ENCODE measurements at regions not wholly inside any gene's neighbourhood (a gene's known extent, or its start where the extent isn't known, plus 50 kb on each side); places are given as distances from the start of the nearest gene placed in this dataset.

DNA sequence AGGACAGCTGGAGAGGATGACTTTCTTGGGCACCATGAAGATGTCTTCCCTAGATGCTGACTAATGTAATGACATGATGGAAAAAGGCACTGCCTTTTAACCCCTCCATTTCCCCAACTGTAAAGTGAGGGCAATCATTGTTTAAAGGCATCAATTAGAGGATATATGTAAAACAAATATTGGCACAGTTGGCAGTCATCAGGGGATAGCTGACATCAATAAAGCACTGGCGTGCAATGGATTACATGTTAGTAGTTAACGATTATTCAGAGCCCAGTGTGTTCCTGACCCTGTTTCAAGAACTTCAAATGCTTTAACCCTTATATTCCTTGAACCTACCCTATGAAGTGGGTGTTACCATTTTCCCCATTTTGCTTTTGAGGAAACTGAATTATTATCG is 100.7 kb downstream of the TMEM114 start:
- no peak for DNase-seq
- Histone ChIP-seq H3K27me3 (replicated peaks; ENCODE audit: control insufficient read depth, insufficient read depth, low read length) (no peaks in the 10 kb centered on the region), H3K9me3 (no peaks in the 10 kb centered on the region), H3K4me1 (no peaks in the 10 kb centered on the region), H3K4me3 (ENCODE audit: low read depth, low read length) (no peak overlapping the region), H3K36me3 (ENCODE audit: control insufficient read depth, insufficient read depth, low read length) (no peaks in the 10 kb centered on the region)
- Mint-ChIP-seq H3K9me3 (ENCODE audit: unreplicated experiment) (no peaks in the 10 kb centered on the region), H3K4me1 (ENCODE audit: low read depth, unreplicated experiment) (no peaks in the 10 kb centered on the region), H3K4me3 (ENCODE audit: unreplicated experiment) (no peak overlapping the region), H3K27ac (ENCODE audit: unreplicated experiment) (no peak overlapping the region), H3K36me3 (ENCODE audit: insufficient read depth, unreplicated experiment) (no peaks in the 10 kb centered on the region), H3K27me3 (ENCODE audit: insufficient read depth, unreplicated experiment) (peaks cover 11% of the 10 kb centered on the region)
- intact Hi-C loops (cut with micrococcal nuclease; ENCODE audit: unreplicated experiment) = no loop called here
- TF ChIP-seq, protein P1, sequence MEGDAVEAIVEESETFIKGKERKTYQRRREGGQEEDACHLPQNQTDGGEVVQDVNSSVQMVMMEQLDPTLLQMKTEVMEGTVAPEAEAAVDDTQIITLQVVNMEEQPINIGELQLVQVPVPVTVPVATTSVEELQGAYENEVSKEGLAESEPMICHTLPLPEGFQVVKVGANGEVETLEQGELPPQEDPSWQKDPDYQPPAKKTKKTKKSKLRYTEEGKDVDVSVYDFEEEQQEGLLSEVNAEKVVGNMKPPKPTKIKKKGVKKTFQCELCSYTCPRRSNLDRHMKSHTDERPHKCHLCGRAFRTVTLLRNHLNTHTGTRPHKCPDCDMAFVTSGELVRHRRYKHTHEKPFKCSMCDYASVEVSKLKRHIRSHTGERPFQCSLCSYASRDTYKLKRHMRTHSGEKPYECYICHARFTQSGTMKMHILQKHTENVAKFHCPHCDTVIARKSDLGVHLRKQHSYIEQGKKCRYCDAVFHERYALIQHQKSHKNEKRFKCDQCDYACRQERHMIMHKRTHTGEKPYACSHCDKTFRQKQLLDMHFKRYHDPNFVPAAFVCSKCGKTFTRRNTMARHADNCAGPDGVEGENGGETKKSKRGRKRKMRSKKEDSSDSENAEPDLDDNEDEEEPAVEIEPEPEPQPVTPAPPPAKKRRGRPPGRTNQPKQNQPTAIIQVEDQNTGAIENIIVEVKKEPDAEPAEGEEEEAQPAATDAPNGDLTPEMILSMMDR (IDR thresholded peaks at IDR 0.05; ENCODE audit: insufficient read depth in 1 of 2, low read depth in 1 of 2, low read length in 1 of 2, severe bottlenecking in 1 of 2, unreplicated experiment in 1 of 2) = no peak
- BruUV-seq (replicated peaks) = no TSS peak
- ChIA-PET CTCF (no interaction called here), POLR2A (no interaction called here)

- intact Hi-C loops (cut with micrococcal nuclease; ENCODE audit: unreplicated experiment) = no loop called here
- H3K9me3 Mint-ChIP-seq (ENCODE audit: unreplicated experiment) = no peaks in the 10 kb centered on the region
- CTCF ChIA-PET = no interaction called here
These were observed 103.3 kb downstream of the TMEM114 start for GRCh38 chr16:8486985-8487384.

DNA sequence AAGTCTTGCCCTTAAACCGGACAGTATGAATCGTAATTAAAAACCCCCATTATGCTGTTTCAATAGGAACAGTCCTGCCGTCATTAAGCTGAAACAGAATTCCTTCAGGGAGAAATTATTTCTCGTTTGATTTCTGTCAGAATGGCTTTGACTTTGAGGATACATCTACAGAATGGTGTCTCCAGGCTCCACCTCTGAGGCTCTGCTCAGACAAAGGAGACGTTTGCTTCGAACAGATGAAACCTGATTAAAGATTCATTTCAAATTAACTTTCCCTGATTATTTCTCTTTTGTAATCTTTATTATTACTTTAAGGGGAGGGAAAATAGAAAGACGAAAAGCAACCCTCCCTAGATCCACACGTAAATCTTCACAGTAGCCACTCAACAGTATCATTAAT is 106.9 kb downstream of the TMEM114 start:
- Mint-ChIP-seq H3K27me3 (ENCODE audit: insufficient read depth, unreplicated experiment) (peaks cover 12% of the 10 kb centered on the region), H3K4me3 (ENCODE audit: unreplicated experiment) (no peak overlapping the region), H3K9me3 (ENCODE audit: unreplicated experiment) (no peaks in the 10 kb centered on the region), H3K36me3 (ENCODE audit: insufficient read depth, unreplicated experiment) (no peaks in the 10 kb centered on the region), H3K4me1 (ENCODE audit: low read depth, unreplicated experiment) (no peaks in the 10 kb centered on the region), H3K27ac (ENCODE audit: unreplicated experiment) (no peak overlapping the region)
- no peaks in the 10 kb centered on the region for H3K36me3 ChIP-seq (ENCODE audit: control insufficient read depth, insufficient read depth, low read length)
- intact Hi-C loops (cut with micrococcal nuclease; ENCODE audit: unreplicated experiment) = no loop called here
- no peaks in the 10 kb centered on the region for H3K4me1 ChIP-seq
- H3K9me3 ChIP-seq = no peaks in the 10 kb centered on the region
- POLR2A ChIA-PET = no interaction called here
- no peak overlapping the region for H3K4me3 ChIP-seq (ENCODE audit: low read depth, low read length)
- no peaks in the 10 kb centered on the region for H3K27me3 ChIP-seq (replicated peaks; ENCODE audit: control insufficient read depth, insufficient read depth, low read length)
- DNase-seq = no peak
- BruUV-seq (replicated peaks) = no TSS peak
- TF ChIP-seq, protein P1 (IDR thresholded peaks at IDR 0.05; ENCODE audit: insufficient read depth in 1 of 2, low read depth in 1 of 2, low read length in 1 of 2, severe bottlenecking in 1 of 2, unreplicated experiment in 1 of 2) = no peak
- CTCF ChIA-PET = no interaction called here

More at GRCh38 chr16:8486985-8487384, 103.3 kb downstream of the TMEM114 start:
- H3K4me1 ChIP-seq = no peaks in the 10 kb centered on the region
- DNase-seq = no peak
- POLR2A ChIA-PET = no interaction called here
- no peaks in the 10 kb centered on the region for H3K36me3 ChIP-seq (ENCODE audit: control insufficient read depth, insufficient read depth, low read length)
- Mint-ChIP-seq H3K36me3 (ENCODE audit: insufficient read depth, unreplicated experiment) (no peaks in the 10 kb centered on the region), H3K4me1 (ENCODE audit: low read depth, unreplicated experiment) (no peaks in the 10 kb centered on the region), H3K27ac (ENCODE audit: unreplicated experiment) (no peak overlapping the region), H3K27me3 (ENCODE audit: insufficient read depth, unreplicated experiment) (peaks cover 12% of the 10 kb centered on the region), H3K4me3 (ENCODE audit: unreplicated experiment) (no peak overlapping the region)
- H3K9me3 ChIP-seq = no peaks in the 10 kb centered on the region
- H3K4me3 ChIP-seq (ENCODE audit: low read depth, low read length) = no peak overlapping the region
- TF ChIP-seq, protein P1 (IDR thresholded peaks at IDR 0.05; ENCODE audit: insufficient read depth in 1 of 2, low read depth in 1 of 2, low read length in 1 of 2, severe bottlenecking in 1 of 2, unreplicated experiment in 1 of 2) = no peak
- BruUV-seq (replicated peaks) = no TSS peak
- no peaks in the 10 kb centered on the region for H3K27me3 ChIP-seq (replicated peaks; ENCODE audit: control insufficient read depth, insufficient read depth, low read length)

Data from Caco-2 (cell line).